ENCODE measurements at regions not wholly inside any gene's neighbourhood (a gene's known extent, or its start where the extent isn't known, plus 50 kb on each side); places are given as distances from the start of the nearest gene placed in this dataset.

GRCh38 chr2:57885742-57886141, 160.9 kb upstream of the VRK2 start:
- no peak for DNase-seq (ENCODE audit: low read depth)

GRCh38 chr2:57886161-57886786, 160.3 kb upstream of the VRK2 start:
- DNase-seq (ENCODE audit: low read depth), result no peak

DNA sequence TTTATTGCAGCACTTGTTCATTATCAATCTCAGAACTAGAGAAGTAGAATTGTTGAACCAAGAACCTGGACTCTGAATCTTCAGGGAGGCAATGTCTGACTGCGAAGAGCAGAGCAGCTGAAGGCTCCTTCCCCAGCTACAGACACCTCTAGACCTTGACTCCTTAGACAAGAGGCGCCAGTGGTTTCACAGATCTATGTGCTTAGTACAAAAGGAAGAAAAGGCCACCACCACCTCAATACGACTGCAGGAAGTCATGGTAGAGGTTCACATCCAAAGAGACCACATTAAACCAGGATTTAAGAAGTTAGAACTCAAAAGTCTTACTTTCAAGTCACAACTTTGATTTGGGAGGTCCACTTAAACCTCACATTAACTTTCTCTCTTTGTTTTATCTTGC, 158.1 kb upstream of the VRK2 start:
- DNase-seq (ENCODE audit: low read depth), result no peak

- DNase-seq (ENCODE audit: low read depth), result no peak
Measured at GRCh38 chr2:57890464-57890863, 156.1 kb upstream of the VRK2 start.

GRCh38 chr2:57891086-57891712, 155.4 kb upstream of the VRK2 start:
- DNase-seq (ENCODE audit: low read depth), result no peak

- no peak for DNase-seq (ENCODE audit: low read depth)
Measured at GRCh38 chr2:57892920-57893319, 153.7 kb upstream of the VRK2 start.

- no peak for DNase-seq (ENCODE audit: low read depth)
Measured at GRCh38 chr2:57893347-57893746, 153.3 kb upstream of the VRK2 start.

DNA sequence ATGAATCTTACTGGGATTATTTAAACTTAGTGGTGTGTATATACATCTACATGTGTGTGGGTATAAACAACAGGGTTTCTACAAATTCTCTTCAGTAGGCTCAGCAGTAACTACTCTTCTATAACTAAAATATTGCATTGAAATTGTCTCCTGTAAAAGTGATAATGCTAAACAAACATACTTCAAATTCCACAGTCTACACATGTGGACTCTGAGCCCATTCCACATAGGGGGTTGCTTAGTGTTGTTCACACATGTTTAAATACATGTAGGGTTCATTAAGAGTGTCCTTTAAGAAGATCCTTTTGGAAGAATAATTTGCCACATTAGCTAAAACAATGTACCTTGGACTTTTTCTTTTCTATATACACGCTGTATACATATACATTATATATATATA, 152.8 kb upstream of the VRK2 start:
- DNase-seq (ENCODE audit: low read depth), result no peak

DNA sequence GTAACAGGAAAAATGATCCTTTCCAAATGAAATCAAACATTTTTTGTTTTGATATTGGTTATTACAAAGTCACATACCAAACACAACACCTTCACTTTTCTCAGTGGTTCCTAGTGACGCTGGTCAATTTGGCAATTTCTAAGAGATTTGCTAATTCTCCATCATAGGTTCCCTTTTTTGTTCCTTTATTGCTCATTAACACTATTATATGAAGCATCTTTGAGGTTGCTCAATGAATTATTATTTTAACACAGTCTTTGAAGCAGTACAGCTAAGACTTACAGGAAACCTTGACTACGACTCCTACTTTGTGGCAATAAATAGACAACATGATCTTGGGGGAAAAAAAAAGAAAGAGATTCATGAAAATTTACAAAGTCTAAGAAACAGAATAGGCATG, 152.2 kb upstream of the VRK2 start:
- DNase-seq (ENCODE audit: low read depth), result no peak

DNA sequence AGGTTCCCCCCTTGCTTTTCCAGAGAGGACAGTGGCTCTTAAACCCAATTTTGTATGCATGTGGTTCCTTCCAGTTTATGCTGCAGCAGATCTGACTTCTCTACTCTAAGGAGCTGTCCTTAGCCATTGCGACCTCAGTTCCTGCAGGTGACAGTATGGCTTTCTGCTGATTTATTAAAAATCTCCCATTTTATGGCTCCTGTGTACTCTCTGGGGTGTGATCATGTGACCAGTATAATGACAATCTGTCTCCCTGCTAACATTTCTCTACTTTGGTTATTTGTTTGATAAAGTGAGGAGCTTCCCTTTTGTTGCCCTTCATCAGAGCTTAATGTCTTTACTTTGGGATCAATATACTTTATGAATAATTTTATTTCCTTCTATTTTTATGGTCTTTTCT, 148.7 kb upstream of the VRK2 start:
- DNase-seq (ENCODE audit: low read depth), result no peak

DNA sequence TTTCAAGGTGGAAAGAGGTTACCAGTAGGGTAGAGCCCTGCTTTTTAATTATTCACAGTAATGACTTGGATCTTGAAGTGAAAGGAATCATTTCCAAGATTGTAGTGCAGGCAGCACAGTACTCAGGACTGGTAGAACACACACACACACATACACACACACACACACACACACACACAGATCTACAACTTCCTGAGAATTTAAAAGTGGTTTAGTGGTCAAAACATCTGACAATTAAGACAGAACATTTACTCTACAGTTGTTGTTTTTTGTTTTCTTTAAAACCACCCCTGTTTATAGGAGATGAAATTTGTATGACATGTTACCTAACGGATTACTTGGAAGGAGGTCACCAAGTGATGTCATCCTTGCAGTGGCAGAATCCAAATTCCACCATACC, 146.7 kb upstream of the VRK2 start:
- no peak for DNase-seq (ENCODE audit: low read depth)

DNA sequence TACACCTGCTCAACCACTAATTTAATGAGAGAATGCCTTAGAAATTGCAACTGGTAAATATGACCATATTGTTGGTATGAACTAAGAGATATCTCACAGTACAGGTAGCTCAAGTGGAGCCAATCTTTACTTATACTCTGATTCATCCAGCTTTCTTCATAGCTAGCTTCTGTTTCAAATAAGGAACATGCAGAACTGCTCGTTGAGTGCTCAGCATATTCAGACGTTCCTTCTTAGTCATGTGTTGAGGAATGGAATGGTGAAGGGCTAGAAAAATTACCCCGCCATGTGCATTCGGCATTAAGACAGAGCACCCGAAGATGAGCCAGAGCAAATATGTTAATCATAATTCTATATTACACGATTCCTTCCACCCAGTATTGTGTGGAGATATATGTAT, 144.0 kb upstream of the VRK2 start:
- DNase-seq (ENCODE audit: low read depth), result no peak

GRCh38 chr2:57906152-57906732, 140.4 kb upstream of the VRK2 start:
- no peak for DNase-seq (ENCODE audit: low read depth)

DNA sequence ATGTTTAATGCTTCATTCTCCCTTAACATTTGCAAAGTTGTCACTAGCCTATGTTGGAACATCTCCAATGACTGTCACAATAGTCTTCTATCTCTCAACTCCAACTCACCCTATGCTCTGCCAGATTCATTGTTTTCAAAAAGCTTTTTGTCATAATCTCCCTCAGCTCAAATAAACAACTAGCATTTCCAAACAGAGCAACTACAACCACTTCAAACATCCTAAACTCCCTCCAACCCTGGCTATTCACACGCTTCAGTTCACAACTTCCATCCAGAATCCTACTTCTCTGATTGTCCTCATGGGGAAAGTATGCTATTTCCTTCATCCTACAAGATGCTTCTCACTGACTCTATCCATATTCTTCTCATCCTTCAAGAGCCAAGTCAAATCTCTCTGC, 139.2 kb upstream of the VRK2 start:
- DNase-seq (ENCODE audit: low read depth), result no peak

DNA sequence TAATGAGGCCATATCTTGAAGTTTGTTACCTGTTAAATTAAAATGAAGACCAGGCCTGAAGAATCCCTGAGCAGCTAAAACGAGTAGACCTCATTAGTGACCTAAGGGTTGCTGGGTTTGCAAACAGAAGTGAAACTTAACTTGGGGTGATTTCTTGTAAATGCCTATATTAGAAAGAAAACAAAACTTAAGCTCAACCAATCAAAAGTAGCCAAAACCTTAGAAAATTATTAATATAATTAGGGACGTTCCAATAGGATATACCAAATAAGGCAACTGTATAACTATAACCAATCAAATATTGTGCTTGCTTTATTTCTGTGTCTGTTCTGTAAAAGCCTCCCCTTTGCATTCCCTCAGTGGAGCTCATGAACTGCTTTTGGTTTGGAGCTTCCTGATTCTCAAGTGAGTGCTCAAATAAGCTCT, 137.9 kb upstream of the VRK2 start:
- no peak for DNase-seq (ENCODE audit: low read depth)

DNA sequence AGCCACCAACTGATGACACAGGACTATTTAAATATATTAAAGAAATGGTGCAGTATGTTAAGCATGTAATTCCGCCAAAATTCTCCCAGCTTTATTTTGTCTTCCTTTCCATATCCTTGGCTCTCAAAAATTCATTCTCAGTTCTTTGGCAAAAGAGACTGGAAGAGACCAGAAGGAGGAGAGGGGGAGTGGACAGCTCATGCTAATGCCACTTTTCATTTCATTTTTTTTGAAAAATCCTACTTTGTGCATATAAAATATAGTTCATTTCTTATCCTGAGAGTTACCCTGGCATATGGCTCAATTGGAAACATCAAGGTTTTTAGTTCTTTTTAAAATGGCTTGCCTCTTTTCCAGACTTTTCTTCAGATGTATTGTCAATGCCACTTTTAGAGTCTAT, 128.5 kb upstream of the VRK2 start:
- no peak for DNase-seq (ENCODE audit: low read depth)

DNA sequence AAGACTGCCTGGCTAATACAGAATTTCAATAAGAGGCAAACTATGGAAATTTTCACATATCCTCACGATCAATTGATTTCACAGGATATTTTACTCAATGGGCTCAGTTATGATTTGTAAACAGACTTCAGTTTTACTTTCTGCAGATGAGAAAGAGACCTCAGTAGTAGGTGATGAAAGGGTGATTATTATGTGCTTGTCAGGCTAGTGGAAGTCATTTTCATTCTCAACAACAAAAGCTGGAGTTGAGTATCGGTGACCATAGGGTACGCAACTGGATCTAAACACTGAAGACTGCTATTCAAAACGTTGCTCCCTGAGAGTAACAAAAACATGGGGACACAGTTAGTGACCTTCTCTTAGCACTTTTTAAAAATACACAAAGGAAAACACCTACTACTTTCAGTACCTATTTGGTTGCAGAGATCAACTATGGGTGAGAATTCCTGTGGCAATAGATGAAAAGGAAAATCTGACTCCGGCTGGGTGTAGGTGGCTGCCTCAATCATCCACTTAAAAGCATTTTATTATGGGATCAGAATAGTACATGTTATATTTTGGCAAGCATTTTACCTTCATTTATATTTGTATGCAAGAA, 126.2 kb upstream of the VRK2 start:
- DNase-seq (ENCODE audit: low read depth), result no peak

GRCh38 chr2:57934659-57935058, 111.9 kb upstream of the VRK2 start:
- no peak for DNase-seq (ENCODE audit: low read depth)

- DNase-seq (ENCODE audit: low read depth), result no peak
Measured at GRCh38 chr2:57936216-57936615, 110.4 kb upstream of the VRK2 start.

GRCh38 chr2:57937456-57937855, 109.2 kb upstream of the VRK2 start:
- DNase-seq (ENCODE audit: low read depth), result no peak

GRCh38 chr2:57941816-57942215, 104.8 kb upstream of the VRK2 start:
- no peak for DNase-seq (ENCODE audit: low read depth)

GRCh38 chr2:57943315-57943714, 103.3 kb upstream of the VRK2 start:
- no peak for DNase-seq (ENCODE audit: low read depth)

DNA sequence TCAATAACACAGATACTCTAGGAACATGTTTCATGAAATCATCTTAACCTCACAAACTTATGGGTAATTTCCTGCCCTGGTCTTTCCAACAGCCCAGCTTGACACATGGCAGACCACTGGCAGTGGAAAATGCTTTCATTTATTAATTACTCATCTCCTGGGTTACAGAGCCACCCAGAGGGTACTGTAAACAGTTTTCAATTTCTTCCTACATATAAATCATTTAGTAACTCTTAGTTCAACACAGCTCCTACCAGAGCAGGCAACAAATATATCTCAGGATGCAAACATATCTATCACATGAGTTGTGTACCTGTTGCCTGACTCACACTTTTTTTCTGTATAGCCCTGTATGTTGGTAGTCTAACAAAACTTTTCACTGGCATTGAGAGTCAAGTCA, 99.2 kb upstream of the VRK2 start:
- no peak for DNase-seq (ENCODE audit: low read depth)

GRCh38 chr2:57954020-57954419, 92.6 kb upstream of the VRK2 start:
- DNase-seq (ENCODE audit: low read depth), result no peak

Measured in activated T-helper 1 cell treated with Interleukin-2 at 50 U/mL for 16 hours (primary cell).